ENCODE measurements at regions not wholly inside any gene's neighbourhood (a gene's known extent, or its start where the extent isn't known, plus 50 kb on each side); places are given as distances from the start of the nearest gene placed in this dataset.
"Not testable (repeated sequence)": the region's sequence is repeated elsewhere in the genome, so short reads cannot be mapped to it uniquely, and the experiment has no call there.

DNA sequence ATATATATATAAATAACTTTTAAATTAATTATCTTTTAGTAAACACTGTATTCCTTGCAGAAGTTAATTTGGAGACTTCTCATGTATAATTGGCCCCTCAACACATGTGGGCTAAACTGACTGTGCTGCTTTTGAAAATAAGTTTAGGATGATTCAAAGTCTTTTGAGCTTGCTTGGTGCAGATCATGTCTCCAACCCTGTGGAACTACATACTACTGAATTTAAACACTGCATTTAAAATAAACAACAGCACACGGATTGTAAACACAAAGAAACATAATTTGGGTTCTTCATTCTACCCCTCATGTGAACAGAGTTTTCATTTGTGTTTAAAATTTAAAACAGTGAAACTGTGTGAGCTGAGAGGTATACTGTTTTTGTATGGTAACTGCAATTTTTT lies 167.7 kb downstream of the DDX1 start:
- ATAC-seq (no peak), DNase-seq (ENCODE audit: low spot score) (no peak)
- Mint-ChIP-seq H3K9me3 (peaks cover 3% of the 10 kb centered on the region; the same call in 2 of the 3 replicates), H3K27me3 (ENCODE audit: insufficient read depth, low read depth, poor library complexity) (no peaks in the 10 kb centered on the region), H3K4me1 (peaks cover 5% of the 10 kb centered on the region; the same call in 2 of the 3 replicates), H3K36me3 (ENCODE audit: low read depth) (peaks cover 2% of the 10 kb centered on the region; the same call in 1 of the 3 replicates), H3K4me3 (no peak overlapping the region), H3K27ac (no peak overlapping the region)
- Histone ChIP-seq H2AFZ (no peak overlapping the region), H3K4me3 (no peak overlapping the region), H3K36me3 (ENCODE audit: insufficient read depth) (no peaks in the 10 kb centered on the region), H3F3A (replicated peaks; ENCODE audit: low read depth) (no peaks in the 10 kb centered on the region), H3K79me2 (replicated peaks; ENCODE audit: insufficient read depth) (no peaks in the 10 kb centered on the region), H3K4me2 (no peak overlapping the region), H3K9me2 (ENCODE audit: insufficient read depth) (no peaks in the 10 kb centered on the region), H4K20me1 (replicated peaks; ENCODE audit: insufficient read depth) (no peaks in the 10 kb centered on the region), H3K4me1 (ENCODE audit: insufficient read depth) (no peaks in the 10 kb centered on the region), H3K27ac (ENCODE audit: low read depth) (no peak overlapping the region), H3K27me3 (ENCODE audit: insufficient read depth) (no peaks in the 10 kb centered on the region)
- TF ChIP-seq REST (IDR thresholded peaks at IDR 0.05; ENCODE audit: unreplicated experiment) (no peak), EZH2 (IDR thresholded peaks at IDR 0.05; ENCODE audit: low read depth, unreplicated experiment) (no peak), ZNF114 (CRISPR knock-in tag; IDR thresholded peaks at IDR 0.05) (no peak), JUNB (IDR thresholded peaks at IDR 0.05; ENCODE audit: unreplicated experiment) (no peak), EZH2phosphoT487 (IDR thresholded peaks at IDR 0.05; ENCODE audit: unreplicated experiment) (no peak), CTCF (conservative IDR thresholded peaks at IDR 0.05; ENCODE audit: low read depth in 2 of 2) (no peak)

- not testable (repeated sequence) for H3K27me3 Mint-ChIP-seq (ENCODE audit: insufficient read depth, low read depth, poor library complexity); DNase-seq (ENCODE audit: low spot score); H3K9me2 ChIP-seq (ENCODE audit: insufficient read depth); H3K4me3 Mint-ChIP-seq; H3K36me3 Mint-ChIP-seq (ENCODE audit: low read depth); H3K4me1 Mint-ChIP-seq; H3K4me2 ChIP-seq; H3K9me3 Mint-ChIP-seq; H3K4me1 ChIP-seq (ENCODE audit: insufficient read depth); H3K36me3 ChIP-seq (ENCODE audit: insufficient read depth); H3K27me3 ChIP-seq (ENCODE audit: insufficient read depth); H2AFZ ChIP-seq; H3K4me3 ChIP-seq; ATAC-seq; H3K79me2 ChIP-seq (replicated peaks; ENCODE audit: insufficient read depth); H3F3A ChIP-seq (replicated peaks; ENCODE audit: low read depth); H3K27ac ChIP-seq (ENCODE audit: low read depth); H4K20me1 ChIP-seq (replicated peaks; ENCODE audit: insufficient read depth); H3K27ac Mint-ChIP-seq
Measured at GRCh38 chr2:15759791-15760190, 168.1 kb downstream of the DDX1 start.

Measured in GM23338 (cell line).